Stromal cell of bone marrow (primary cell): ENCODE measurements at regions not wholly inside any gene's neighbourhood (a gene's known extent, or its start where the extent isn't known, plus 50 kb on each side); places are given as distances from the start of the nearest gene placed in this dataset.
"Not testable (repeated sequence)": the region's sequence is repeated elsewhere in the genome, so short reads cannot be mapped to it uniquely, and the experiment has no call there.

Source experiments
- DNase-seq: peaks from one replicate; pipeline ENCODE4 v3.0.0-alpha.2; 2012; ENCODE audit warnings: low read depth

- no peak for DNase-seq
Observed at GRCh38 chr18:22739061-22739642, 194.0 kb upstream of the RBBP8 start.

GRCh38 chr18:22739789-22740188 lies 193.3 kb upstream of the RBBP8 start:
- DNase-seq, result no peak

- no peak for DNase-seq
Observed at GRCh38 chr18:22741318-22741717, 191.8 kb upstream of the RBBP8 start.

GRCh38 chr18:22742409-22742808 lies 190.7 kb upstream of the RBBP8 start:
- DNase-seq, result no peak

- DNase-seq, result no peak
Observed at GRCh38 chr18:22745966-22746365, 187.2 kb upstream of the RBBP8 start.

GRCh38 chr18:22752014-22752413 lies 181.1 kb upstream of the RBBP8 start:
- no peak for DNase-seq

- DNase-seq, result no peak
Observed at GRCh38 chr18:22753130-22753831, 179.8 kb upstream of the RBBP8 start.

GRCh38 chr18:22764005-22764404 lies 169.1 kb upstream of the RBBP8 start:
- DNase-seq, result not testable (repeated sequence)

- DNase-seq, result no peak
Observed at GRCh38 chr18:22765896-22766295, 167.2 kb upstream of the RBBP8 start.

- DNase-seq, result no peak
Observed at GRCh38 chr18:22767653-22768052, 165.5 kb upstream of the RBBP8 start.

- DNase-seq, result no peak
Observed at GRCh38 chr18:22773944-22774343, 159.2 kb upstream of the RBBP8 start.

GRCh38 chr18:22778996-22779395 lies 154.1 kb upstream of the RBBP8 start:
- no peak for DNase-seq

GRCh38 chr18:22783245-22783644 lies 149.9 kb upstream of the RBBP8 start:
- no peak for DNase-seq

GRCh38 chr18:22783662-22784076 lies 149.5 kb upstream of the RBBP8 start:
- no peak for DNase-seq

GRCh38 chr18:22789052-22789451 lies 144.1 kb upstream of the RBBP8 start:
- no peak for DNase-seq

GRCh38 chr18:22789600-22789999 lies 143.5 kb upstream of the RBBP8 start:
- no peak for DNase-seq

GRCh38 chr18:22790545-22791309 lies 142.4 kb upstream of the RBBP8 start:
- DNase-seq, result no peak

GRCh38 chr18:22791310-22791610 lies 141.9 kb upstream of the RBBP8 start:
- DNase-seq, result no peak

GRCh38 chr18:22796113-22796512 lies 137.0 kb upstream of the RBBP8 start:
- no peak for DNase-seq

GRCh38 chr18:22800551-22800951 lies 132.6 kb upstream of the RBBP8 start:
- peak; percentile 67 for DNase-seq

- no peak for DNase-seq
Observed at GRCh38 chr18:22813648-22814328, 119.3 kb upstream of the RBBP8 start.

GRCh38 chr18:22814329-22814703 lies 118.8 kb upstream of the RBBP8 start:
- no peak for DNase-seq
